ENCODE measurements at regions not wholly inside any gene's neighbourhood (a gene's known extent, or its start where the extent isn't known, plus 50 kb on each side); places are given as distances from the start of the nearest gene placed in this dataset.

GRCh38 chr6:164210783-164211182, 796.3 kb downstream of the QKI start:
- no peak for DNase-seq

GRCh38 chr6:164210323-164210722, 795.8 kb downstream of the QKI start:
- Histone ChIP-seq H3K27me3 (ENCODE audit: control insufficient read depth in 1 of 2, insufficient read depth in 2 of 2, low read length in 2 of 2) (no peaks in the 10 kb centered on the region), H3K4me3 (ENCODE audit: low read length) (no peak overlapping the region), H3K4me1 (ENCODE audit: insufficient read depth, low read length) (no peaks in the 10 kb centered on the region), H3K27ac (ENCODE audit: low read depth in 1 of 2, low read length in 2 of 2) (no peak overlapping the region), H3K9me3 (ENCODE audit: control insufficient read depth in 1 of 2, insufficient read depth in 1 of 2, low read length in 2 of 2) (no peaks in the 10 kb centered on the region), H3K36me3 (ENCODE audit: insufficient read depth, low read length) (no peaks in the 10 kb centered on the region)
- POLR2A ChIA-PET: no interaction called here
- H3K4me1 Mint-ChIP-seq (ENCODE audit: low read depth): no peaks in the 10 kb centered on the region
- ATAC-seq (ENCODE audit: poor library complexity) (no peak), DNase-seq (no peak)
- H3K27me3 Mint-ChIP-seq: no peaks in the 10 kb centered on the region
- H3K4me3 Mint-ChIP-seq: no peak overlapping the region
- no peak for TF ChIP-seq CTCF (IDR thresholded peaks at IDR 0.05)
- intact Hi-C loops (cut with DNase I, micrococcal nuclease): no loop called here
- peaks cover 3% of the 10 kb centered on the region for H3K9me3 Mint-ChIP-seq
- no peak overlapping the region for H3K27ac Mint-ChIP-seq
- no peaks in the 10 kb centered on the region for H3K36me3 Mint-ChIP-seq (ENCODE audit: low read depth)
- CTCF ChIA-PET: interaction anchor here (0.5 kb wide), 1 partner anchor 588 kb away, joined by 3 read pairs; no protein-coding TSS in a partner anchor

More at GRCh38 chr6:164210783-164211182, 796.3 kb downstream of the QKI start:
- Histone ChIP-seq H3K4me3 (ENCODE audit: low read length) (no peak overlapping the region), H3K27ac (ENCODE audit: low read depth in 1 of 2, low read length in 2 of 2) (no peak overlapping the region), H3K4me1 (ENCODE audit: insufficient read depth, low read length) (no peaks in the 10 kb centered on the region), H3K9me3 (ENCODE audit: control insufficient read depth in 1 of 2, insufficient read depth in 1 of 2, low read length in 2 of 2) (no peaks in the 10 kb centered on the region), H3K27me3 (ENCODE audit: control insufficient read depth in 1 of 2, insufficient read depth in 2 of 2, low read length in 2 of 2) (no peaks in the 10 kb centered on the region), H3K36me3 (ENCODE audit: insufficient read depth, low read length) (no peaks in the 10 kb centered on the region)
- ATAC-seq (ENCODE audit: poor library complexity): no peak
- Mint-ChIP-seq H3K4me1 (ENCODE audit: low read depth) (no peaks in the 10 kb centered on the region), H3K9me3 (peaks cover 3% of the 10 kb centered on the region), H3K27me3 (no peaks in the 10 kb centered on the region), H3K27ac (no peak overlapping the region), H3K4me3 (no peak overlapping the region), H3K36me3 (ENCODE audit: low read depth) (no peaks in the 10 kb centered on the region)
- intact Hi-C loops (cut with DNase I, micrococcal nuclease): no loop called here
- POLR2A ChIA-PET: no interaction called here
- TF ChIP-seq CTCF (IDR thresholded peaks at IDR 0.05): no peak
- CTCF ChIA-PET: no interaction called here

- H3K36me3 Mint-ChIP-seq (ENCODE audit: low read depth): no peaks in the 10 kb centered on the region
- intact Hi-C loops (cut with DNase I, micrococcal nuclease): no loop called here
- Histone ChIP-seq H3K4me3 (ENCODE audit: low read length) (no peak overlapping the region), H3K4me1 (ENCODE audit: insufficient read depth, low read length) (no peaks in the 10 kb centered on the region), H3K9me3 (ENCODE audit: control insufficient read depth in 1 of 2, insufficient read depth in 1 of 2, low read length in 2 of 2) (no peaks in the 10 kb centered on the region), H3K27ac (ENCODE audit: low read depth in 1 of 2, low read length in 2 of 2) (no peak overlapping the region), H3K36me3 (ENCODE audit: insufficient read depth, low read length) (no peaks in the 10 kb centered on the region), H3K27me3 (ENCODE audit: control insufficient read depth in 1 of 2, insufficient read depth in 2 of 2, low read length in 2 of 2) (no peaks in the 10 kb centered on the region)
- ChIA-PET CTCF (no interaction called here), POLR2A (no interaction called here)
- H3K27ac Mint-ChIP-seq: no peak overlapping the region
- ATAC-seq (ENCODE audit: poor library complexity) (no peak), DNase-seq (no peak)
- no peak for TF ChIP-seq CTCF (IDR thresholded peaks at IDR 0.05)
- H3K9me3 Mint-ChIP-seq: peaks cover 3% of the 10 kb centered on the region
- no peaks in the 10 kb centered on the region for H3K4me1 Mint-ChIP-seq (ENCODE audit: low read depth)
- no peak overlapping the region for H3K4me3 Mint-ChIP-seq
- H3K27me3 Mint-ChIP-seq: no peaks in the 10 kb centered on the region
Observed at GRCh38 chr6:164208371-164208770, 793.9 kb downstream of the QKI start.

All from CD4-positive, alpha-beta T cell (primary cell).